NCI-H2029 treated with DMSO at 0.1 percent for 48 hours (cell line): ENCODE measurements at regions not wholly inside any gene's neighbourhood (a gene's known extent, or its start where the extent isn't known, plus 50 kb on each side); places are given as distances from the start of the nearest gene placed in this dataset.
"Not testable (repeated sequence)": the region's sequence is repeated elsewhere in the genome, so short reads cannot be mapped to it uniquely, and the experiment has no call there.

Experiments used
- DNase-seq: peaks from one replicate; lab custom pipeline; 2025; lab: John Stamatoyannopoulos, UW

DNA sequence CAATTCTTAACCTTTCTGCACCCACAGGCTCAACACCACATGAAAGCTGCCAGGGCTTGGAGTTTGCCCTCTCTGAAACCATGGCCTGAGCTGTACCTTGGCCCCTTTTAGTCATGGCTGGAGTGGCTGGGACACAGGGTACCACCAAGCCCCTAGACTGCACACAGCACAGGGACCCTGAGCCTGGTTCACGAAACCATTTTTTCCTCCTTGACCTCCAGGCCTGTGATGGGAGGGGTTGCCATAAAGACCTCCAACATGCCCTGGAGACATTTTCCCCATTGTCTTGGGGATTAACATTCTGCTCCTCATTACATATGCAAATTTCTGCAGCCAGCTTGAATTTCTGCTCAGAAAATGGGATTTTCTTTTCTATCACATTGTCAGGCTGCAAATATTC is 113.4 kb downstream of the XPNPEP1 start:
- DNase-seq: not testable (repeated sequence)

DNA sequence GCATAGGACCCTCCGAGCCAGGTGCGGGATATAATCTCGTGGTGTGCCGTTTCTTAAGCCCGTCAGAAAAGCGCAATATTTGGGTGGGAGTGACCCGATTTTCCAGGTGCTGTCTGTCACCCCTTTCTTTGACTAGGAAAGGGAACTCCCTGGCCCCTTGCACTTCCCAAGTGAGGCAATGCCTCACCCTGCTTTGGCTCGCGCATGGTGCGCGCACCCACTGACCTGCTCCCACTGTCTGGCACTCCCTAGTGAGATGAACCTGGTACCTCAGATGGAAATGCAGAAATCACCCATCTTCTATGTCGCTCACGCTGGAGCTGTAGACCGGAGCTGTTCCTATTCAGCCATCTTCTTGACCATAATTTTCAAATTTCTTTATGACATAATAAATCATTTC is 122.1 kb downstream of the XPNPEP1 start:
- DNase-seq: not testable (repeated sequence)

DNA sequence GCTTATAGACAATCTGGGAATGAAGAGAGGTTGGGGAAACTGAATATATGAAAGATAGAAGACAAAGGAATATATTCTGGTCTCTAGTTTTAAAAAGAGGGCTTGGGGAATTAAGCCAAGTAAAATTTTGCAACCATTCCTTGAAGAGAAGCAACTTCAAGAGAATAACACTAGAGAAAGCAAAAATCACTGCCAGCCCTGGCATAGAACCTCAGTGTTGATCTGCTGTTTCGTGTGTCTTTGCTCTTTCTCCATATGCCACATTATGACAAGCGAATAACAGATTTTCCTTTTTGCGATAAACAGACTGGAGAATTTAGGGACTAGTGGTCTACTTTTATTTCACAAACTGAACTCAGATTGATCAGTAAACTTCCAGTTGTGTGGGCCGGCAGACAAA is 132.7 kb downstream of the XPNPEP1 start:
- DNase-seq: no peak

DNA sequence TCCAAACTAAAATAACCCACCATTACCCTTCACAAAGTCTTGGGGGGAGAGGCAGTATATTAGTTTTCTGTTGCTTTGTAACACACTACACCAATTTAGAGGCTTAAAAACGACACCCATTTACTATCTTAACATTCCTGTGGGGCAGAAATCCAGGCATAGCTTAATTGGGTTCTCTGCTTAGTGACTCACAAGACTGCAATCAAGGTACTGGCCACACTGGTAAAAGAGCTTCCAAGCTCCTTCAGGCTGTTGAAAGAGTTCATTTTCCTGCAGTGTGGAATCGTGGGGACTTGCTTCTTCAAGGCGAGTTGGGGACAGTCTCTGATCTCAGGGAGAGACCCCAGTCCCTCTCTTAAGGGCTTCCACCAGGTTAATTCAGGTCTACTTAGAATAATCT is 139.1 kb downstream of the XPNPEP1 start:
- DNase-seq: no peak

DNA sequence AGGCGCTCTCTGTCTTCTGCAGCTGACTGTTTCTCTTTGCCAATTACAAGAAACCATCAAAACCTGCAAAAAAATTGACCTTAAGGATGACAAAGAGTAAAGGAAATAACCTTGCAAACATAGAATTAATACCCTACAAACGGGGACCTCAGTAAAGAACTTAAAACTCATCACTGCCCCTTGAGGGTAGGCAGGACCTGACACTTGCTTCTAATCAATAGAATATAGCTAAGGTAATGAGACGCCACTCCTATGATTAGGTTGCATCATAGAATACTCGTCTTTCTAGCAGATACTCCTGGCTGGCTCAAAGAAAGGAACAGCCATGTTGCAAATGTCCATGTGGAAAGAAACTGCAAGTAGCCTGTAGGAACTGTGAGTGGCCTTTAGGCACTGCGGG is 140.0 kb downstream of the XPNPEP1 start:
- no peak for DNase-seq

DNA sequence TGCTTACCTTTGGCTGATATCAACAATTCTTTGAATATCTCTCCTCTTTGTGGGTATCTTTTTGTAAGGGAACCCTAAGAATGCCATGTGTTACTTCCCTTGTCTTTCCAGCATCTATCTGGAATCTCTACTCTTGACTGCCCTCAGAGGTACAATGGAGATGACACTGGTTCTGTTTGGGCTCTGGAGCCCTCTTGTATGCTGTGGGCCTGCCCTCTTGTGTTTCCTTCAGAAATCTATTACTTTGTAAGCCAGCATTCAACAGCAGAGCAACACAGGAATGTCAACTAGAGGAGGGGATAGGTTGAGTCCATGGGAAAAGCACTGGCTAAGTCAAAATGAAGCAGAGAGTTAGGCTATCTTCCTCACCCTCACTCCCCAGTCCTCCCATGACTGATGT is 142.3 kb downstream of the XPNPEP1 start:
- no peak for DNase-seq

DNA sequence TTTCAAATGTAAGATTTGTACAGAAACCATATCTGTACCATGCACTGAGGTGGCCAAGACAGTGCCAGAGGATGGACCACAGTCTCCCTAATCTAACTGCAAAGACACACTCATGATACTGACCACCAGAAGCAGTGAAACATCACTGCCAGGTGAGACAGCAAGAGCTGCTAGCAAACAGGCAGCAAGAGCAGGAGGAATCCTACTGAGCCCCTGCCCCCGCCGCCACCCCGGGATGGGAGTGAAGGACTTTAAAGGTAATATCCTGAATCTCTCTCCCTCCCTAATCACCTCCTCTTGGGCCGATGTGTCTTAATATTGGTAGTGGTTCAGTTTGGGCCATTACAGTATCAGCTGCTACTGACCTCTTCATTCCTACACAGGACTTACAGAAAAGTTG is 144.3 kb downstream of the XPNPEP1 start:
- DNase-seq: no peak

DNA sequence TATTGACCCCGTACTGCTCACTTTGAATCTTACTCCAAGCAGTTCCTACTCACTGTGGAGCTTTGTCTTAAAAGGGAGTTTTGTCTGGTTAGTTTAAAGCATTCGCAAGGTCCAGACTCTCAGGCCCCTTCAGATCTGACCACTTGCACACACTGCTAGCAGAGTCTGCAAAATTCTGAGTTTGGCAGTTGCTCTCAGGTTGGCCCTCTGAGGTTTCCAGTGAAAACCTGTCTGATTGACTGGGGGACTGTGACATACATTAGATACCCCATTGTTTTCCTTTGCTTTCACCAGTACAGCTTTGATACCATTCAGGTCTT is 149.2 kb downstream of the XPNPEP1 start:
- no peak for DNase-seq

DNA sequence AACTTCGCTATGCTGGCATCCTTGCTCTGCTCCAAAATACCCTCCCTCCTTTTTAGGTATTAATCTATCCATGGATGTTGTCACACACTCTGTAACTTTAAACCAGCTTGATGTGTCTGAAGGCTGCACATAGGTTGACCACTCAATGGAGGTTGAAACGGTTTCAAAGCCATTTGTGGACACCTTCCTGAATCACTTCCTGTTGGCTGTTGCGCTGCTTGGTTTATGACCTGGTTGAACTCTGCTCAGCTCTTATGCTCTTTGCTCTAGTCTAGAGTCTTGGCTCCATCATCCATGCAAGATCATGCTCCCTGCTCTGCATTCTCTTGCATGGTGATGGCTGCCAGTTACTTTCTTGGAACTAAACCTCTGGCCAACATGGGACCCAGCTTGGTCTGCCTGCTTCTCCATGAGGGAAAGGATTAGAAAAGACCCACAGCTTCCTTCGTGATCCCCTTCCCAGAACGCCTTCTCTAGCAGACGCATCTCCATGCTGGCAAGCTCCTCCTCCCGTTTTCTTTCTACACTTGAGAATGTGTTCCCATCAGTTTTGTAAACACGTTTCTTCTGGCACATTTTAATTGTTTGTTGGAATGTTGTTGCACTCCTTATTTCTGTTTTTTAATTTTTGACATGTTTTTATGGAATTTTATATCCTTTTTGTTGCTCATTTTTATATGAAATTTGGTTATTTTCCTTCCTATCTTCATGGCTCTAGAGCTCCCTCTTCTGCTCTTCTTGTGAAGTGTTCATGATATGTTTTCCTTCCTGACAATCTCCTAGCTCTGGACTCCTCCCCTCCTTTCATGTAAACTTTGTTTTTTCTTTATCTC is 149.8 kb downstream of the XPNPEP1 start:
- DNase-seq: no peak

DNA sequence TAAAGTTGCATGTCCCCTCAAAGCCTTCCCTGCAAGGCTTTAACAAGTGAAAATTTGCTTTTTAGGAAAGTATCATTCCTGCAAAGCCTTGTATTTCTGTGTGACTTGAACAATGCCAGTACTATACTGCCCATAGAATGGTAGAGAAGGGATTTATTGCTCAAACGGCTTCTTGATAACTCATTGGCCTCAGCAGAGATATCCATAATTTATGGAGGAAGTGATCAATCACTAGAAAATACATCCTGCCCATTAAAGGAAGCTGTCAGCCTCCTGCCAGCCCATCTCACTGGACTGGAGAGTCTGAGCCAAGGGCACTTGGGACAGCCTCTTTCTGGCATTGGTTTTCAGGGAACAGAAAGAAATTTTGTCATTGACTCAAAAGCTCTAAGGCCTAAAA is 152.6 kb downstream of the XPNPEP1 start:
- no peak for DNase-seq

DNA sequence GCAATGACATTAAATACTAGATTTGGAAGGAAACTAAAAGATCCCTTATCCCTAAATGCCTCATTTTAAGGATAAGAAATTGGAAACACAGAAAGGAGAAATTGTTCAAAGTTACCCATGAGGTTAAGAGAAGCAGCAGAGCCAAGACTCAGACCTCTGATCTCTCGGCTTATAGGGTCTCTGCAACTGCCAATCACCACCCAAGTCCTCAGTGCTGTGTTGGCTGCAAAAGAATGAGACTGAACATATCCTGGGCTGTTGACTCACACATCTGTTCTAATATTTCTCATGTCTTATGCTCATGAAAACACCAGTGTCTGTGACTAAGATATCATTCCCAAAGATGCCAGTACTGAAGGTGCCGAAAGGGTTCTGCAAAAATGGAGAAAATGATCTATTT is 153.3 kb downstream of the XPNPEP1 start:
- no peak for DNase-seq

DNA sequence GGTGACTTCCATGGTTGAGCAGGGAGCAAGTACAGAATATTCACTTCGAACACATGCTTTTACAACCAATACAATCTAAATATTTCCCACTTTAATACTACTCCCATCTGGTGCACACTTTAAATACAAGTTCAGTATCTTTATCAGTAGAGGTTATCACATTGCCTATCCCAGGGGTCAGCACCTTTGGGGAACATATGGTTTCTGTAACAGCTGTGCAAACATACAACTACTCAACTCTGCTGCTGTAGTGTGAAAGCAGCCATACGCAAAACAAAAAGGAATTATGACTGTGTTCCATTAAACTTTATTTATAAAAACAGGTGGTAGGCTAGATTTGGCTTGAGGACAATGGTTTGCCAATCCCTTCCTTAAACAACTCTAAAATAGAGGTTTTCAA is 157.5 kb downstream of the XPNPEP1 start:
- no peak for DNase-seq

DNA sequence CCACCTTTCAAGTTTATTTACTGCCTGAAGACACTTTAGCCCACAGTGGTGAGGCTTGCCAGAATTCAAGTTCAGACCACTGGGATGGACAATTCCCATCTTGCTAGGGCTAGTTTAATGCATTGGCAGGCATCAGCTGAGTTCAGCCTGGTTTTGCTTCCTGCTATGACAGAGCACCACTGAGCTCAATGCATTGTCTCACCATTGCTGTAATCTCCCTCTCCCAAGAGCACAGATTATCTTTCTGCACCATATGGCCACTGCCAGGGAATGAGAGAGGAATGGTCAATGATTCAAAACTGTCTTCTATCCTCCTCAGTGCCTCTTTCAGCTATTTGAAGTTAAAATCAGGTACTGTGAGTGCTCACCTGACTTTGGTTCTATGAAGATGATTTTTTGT is 160.8 kb downstream of the XPNPEP1 start:
- no peak for DNase-seq

DNA sequence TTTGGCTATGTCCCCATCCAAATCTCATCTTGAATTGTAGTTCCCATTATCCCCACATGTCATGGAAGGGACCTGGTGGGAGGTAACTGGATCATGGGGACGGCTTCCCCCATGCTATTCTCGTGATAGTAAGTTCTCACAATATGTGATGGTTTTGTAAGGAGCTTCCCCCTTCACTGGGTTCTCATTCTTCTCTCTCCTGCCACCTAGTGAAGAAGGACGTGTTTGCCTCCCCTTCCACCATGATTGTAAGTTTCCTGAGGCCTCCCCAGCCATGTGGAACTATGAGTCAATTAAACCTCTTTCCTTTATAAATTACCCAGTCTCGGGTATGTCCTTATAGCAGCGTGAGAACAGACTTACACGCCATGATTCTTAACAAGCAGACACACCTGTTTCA is 165.6 kb downstream of the XPNPEP1 start:
- DNase-seq: not testable (repeated sequence)

DNA sequence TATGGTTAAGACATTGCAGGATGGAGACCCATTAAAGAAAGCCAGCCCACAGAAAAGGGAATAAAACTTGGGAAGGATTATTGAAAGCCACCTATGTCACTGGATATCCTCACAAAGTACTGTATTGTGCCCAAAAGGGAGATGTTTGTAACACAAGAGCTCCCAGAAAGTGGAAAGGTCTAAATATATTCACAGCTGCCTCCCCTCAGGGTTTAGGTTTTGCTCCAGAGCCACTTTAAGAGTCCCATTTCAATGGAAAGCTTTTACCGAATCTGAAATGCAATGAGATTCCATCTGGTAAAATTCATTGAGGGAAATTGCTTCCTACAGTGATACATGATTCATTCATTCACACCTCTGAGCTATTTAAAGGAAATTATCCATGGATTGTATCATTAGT is 176.4 kb downstream of the XPNPEP1 start:
- no peak for DNase-seq

DNA sequence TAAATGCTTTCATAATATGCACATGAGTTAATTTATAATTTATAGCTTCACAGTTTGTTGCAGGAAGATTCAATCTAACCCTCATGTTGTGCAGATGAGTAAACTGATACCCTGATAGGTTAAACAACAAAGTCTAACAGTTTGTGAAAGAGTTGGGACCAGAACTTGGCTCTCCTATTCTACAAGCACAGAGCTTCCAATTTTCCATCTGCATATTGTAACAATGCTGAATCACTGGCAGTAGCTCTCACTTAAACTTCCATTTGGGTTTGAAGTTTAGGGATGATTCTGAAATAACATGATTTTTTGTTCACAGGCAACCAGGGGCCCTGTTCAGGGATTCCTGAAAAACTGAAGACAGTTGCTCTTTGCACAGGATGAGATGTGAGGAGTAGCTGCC is 179.3 kb downstream of the XPNPEP1 start:
- no peak for DNase-seq

DNA sequence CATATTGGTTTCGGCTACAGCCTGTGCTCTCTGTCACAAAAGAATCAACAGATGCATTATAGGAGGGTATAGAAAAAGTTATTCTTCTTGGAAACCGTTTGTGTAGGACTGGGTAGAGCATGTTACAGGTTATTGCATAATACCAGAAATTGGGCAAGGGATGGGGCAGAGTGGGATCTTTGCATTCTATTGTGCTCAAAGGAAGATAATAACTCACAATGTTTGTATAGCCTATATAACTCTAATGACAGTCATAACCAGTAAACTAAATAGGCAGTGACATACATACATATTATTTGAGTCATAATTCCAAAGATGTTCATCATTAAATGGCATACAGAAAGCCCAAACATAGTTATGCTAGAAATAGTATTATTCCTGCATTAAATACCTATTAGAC is 179.7 kb downstream of the XPNPEP1 start:
- DNase-seq: no peak

DNA sequence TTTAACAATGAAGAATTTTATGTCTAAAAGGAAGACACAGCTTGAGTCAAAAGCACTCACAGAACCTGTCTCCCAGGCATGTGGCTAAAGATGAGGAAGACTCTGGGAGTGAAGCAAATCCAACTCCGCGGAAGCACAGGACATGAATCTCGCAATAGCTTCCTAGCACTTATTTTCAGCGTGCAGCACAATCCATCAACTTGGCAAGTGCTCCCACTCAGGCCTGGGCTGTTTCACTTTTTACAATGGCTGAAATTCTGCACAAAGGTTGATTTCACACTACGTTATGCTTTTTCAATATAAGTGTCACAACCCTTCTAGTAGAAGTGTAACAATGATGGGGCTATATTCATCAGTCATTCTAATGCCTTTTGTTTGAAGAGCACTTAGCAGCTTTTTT is 180.2 kb downstream of the XPNPEP1 start:
- no peak for DNase-seq

DNA sequence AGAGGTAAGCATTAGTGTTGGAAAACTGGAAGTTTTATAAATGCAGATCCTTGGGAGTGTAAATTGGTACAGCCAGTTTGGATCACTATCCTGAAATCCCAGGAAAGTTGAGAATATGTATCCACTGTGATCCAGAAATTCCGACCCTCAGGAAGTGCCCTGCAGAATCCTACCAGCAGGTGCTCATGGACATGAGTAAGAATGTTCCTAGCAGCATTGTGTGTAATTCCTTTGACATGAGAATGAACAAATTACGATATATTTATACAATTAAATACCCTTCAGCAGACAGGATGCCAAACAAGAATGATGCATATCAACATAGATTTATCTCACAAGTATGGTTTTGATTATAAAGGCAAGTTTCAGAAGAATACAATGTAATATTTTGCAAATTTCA is 181.6 kb downstream of the XPNPEP1 start:
- no peak for DNase-seq

DNA sequence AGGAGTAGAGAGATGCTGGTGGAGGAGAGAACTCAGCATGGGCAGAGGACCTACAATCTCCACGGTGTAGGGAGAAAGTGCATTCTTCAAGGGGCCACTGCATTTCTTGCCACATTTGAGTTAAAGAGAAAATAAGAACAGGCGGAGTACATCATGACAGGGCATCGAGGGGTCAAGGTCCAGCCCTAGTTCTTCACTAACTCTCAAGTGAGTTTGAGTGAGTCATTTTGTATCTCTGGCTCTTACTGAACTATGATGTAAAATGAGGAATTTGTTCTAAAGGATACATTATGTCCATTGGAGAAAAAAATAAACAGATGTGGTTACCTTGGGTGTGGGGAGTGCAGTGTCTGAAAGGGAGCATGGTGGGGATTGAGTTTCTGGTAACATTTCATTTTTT is 182.9 kb downstream of the XPNPEP1 start:
- no peak for DNase-seq

DNA sequence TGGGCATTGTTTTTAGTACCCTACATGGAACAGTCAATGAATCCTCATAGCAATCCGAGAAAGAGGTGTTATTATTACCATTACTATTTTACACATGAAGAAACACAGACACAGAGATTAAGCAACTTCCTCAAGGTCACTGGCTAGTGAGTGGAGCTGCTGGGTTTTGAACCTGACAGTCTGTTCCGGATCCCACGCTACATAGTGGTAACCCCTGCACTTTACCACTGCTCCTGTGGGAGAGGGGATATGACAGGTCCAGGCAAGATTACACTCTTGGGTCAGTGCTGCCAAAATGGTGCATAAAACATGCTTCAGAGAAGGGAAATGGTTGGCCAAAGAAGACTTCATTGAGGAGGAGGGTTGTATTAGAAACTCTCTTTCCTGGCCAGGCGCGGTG is 185.7 kb downstream of the XPNPEP1 start:
- no peak for DNase-seq

DNA sequence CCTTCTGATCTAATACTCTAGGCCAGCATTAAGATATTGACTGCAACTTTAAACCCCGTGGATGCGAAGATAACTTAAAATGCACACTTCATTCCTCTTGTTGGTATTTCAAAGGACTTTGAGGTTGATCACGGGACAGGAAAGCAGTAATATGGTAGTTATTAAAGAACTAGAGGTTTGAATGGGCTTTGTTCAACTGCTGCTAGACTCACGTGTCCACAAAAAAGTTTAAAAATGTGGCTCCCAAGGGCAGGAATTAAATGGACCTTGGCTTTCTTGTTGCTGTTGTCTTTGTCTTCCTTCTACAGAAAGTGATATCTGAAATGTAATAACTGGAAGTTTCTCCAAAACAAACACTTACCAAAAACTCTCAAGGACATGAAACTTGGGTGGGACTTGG is 186.3 kb downstream of the XPNPEP1 start:
- DNase-seq: no peak

DNA sequence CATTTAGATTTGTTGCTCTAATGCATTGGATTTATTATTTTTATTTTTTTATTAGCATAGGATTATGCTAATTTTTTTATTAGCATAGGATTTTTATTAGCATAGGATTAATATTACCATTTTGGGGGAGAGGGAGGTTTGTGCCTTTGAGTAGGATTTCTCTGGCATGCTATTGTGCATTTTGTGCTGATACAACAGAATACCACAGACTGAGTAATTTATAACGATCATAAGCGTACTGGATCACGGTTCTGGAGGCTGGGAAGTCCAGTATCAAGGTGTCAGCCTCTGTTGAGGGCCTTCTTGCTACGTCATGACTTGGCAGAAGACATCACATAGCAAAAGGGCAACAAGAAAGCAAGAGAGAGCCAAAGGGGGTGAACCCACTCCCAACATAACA is 187.5 kb downstream of the XPNPEP1 start:
- no peak for DNase-seq

DNA sequence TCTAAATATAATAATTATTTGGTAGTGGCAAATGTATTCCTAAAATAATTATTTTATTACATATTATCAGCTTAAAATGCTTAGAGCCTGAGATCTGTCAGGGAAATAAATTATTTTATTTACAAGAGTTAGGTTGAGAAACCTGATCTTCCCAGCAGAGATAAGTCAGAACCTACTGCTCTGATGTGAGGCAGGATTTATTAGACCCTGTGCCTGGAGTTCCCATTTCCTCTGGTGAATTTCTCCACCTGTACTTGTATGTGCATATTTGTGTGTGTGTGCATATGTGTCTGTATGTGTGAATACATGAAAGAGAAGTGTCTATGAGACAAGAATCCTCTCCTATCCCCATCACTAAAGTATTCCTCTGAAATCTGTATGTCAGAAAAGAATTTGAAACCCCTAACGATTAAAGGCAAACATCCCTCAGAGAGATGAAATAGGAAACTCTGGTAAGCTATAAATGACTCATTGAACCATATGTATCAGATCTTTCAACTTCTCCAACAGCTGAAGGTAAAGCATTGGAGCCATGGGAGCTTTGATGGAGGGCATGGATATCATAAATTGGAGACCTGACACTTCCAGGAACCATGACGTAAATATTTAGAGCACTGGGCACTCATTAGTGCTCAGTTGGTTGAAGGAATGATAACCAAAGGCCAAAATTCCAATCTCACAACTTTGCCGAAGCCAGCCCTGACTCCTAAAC is 190.9 kb downstream of the XPNPEP1 start:
- DNase-seq: no peak
